ENCODE measurements at regions not wholly inside any gene's neighbourhood (a gene's known extent, or its start where the extent isn't known, plus 50 kb on each side); places are given as distances from the start of the nearest gene placed in this dataset.

DNA sequence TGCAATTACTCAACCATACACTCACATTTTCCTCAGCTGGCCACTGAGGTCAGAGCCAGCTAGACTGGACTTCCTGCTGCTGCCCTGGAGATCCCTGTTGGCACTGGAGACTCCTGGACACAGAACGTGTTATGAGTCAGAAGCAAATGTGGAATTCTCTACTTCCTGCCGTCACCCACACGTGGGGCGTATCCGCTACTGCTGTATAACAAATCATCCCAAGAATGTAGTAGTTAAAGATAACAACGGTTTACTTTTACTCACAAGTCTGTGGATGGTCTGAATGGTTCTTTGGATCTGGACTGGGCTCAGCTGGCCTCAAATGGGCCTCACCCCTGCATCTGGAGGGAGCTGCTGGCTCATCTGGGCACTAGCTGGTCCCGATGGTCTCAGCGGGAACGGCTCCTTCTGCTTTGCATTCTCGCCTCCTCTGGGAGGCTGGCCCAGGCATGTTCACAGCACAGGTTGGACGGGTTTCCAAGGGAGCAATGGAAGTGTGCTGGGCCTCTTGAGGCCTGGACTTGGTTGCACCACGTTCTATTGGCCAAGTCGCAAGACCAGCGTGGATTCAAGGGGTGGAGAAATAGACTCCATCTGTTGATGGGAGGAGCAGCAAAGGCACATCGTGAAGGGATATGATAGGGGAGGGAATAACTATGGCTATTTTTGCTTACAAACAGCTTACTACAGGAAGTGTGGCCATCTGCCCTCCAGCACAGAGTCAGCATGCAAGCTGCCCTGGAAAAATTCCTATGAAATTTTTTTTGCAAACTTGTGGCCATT is 118.5 kb downstream of the SNX5 start:
- TF ChIP-seq, protein P1, sequence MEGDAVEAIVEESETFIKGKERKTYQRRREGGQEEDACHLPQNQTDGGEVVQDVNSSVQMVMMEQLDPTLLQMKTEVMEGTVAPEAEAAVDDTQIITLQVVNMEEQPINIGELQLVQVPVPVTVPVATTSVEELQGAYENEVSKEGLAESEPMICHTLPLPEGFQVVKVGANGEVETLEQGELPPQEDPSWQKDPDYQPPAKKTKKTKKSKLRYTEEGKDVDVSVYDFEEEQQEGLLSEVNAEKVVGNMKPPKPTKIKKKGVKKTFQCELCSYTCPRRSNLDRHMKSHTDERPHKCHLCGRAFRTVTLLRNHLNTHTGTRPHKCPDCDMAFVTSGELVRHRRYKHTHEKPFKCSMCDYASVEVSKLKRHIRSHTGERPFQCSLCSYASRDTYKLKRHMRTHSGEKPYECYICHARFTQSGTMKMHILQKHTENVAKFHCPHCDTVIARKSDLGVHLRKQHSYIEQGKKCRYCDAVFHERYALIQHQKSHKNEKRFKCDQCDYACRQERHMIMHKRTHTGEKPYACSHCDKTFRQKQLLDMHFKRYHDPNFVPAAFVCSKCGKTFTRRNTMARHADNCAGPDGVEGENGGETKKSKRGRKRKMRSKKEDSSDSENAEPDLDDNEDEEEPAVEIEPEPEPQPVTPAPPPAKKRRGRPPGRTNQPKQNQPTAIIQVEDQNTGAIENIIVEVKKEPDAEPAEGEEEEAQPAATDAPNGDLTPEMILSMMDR (IDR thresholded peaks at IDR 0.05) = no peak
- no peak for TF ChIP-seq POLR2A (IDR thresholded peaks at IDR 0.05)

All from uterus (tissue), 2 donors.